RWPE2 (cell line): ENCODE measurements at regions not wholly inside any gene's neighbourhood (a gene's known extent, or its start where the extent isn't known, plus 50 kb on each side); places are given as distances from the start of the nearest gene placed in this dataset.
A peak's percentile ranks its signal among the peaks of the same experiment; 100 is the strongest.

Experiments used
- ATAC-seq: fragments of 200-7000 bp; cut with Tn5 transposase; 3 replicates; pipeline ENCODE4 v1.9.1; 2021; ENCODE audit warnings: low read depth
- DNase-seq: peaks from one replicate; pipeline ENCODE4 v3.0.0-alpha.2; 2020; ENCODE audit warnings: low spot score
- H3K27ac ChIP-seq: fragments of 450-650 bp; 2 replicates; pipeline ENCODE4 v1.5.1; 2017; ENCODE audit warnings: mild to moderate bottlenecking; ENCODE audit not compliant: poor library complexity, severe bottlenecking
- H3K27me3 ChIP-seq: fragments of 250-450 bp; sonication (Bioruptor Pico); 2 replicates; pipeline ENCODE4 v1.5.1; 2021; ENCODE audit warnings: mild to moderate bottlenecking, moderate library complexity; ENCODE audit not compliant: insufficient read depth, poor library complexity, severe bottlenecking
- H3K36me3 ChIP-seq: fragments of 250-450 bp; sonication (Bioruptor Pico); 2 replicates; pipeline ENCODE4 v1.5.1; 2020; ENCODE audit warnings: low read depth, mild to moderate bottlenecking, moderate library complexity
- H3K4me1 ChIP-seq: fragments of 250-450 bp; sonication (Bioruptor Pico); 2 replicates; pipeline ENCODE4 v1.5.1; 2021; ENCODE audit warnings: mild to moderate bottlenecking, moderate library complexity; ENCODE audit not compliant: insufficient read depth, poor library complexity, severe bottlenecking
- H3K4me3 ChIP-seq: fragments of 250-450 bp; sonication (Bioruptor Pico); 2 replicates; pipeline ENCODE4 v1.5.1; 2021; ENCODE audit warnings: mild to moderate bottlenecking, moderate library complexity; ENCODE audit not compliant: severe bottlenecking
- H3K9me3 ChIP-seq: fragments of 250-450 bp; sonication (Bioruptor Pico); 2 replicates; pipeline ENCODE4 v1.5.1; 2021; ENCODE audit warnings: mild to moderate bottlenecking, moderate library complexity; ENCODE audit not compliant: severe bottlenecking
- TF ChIP-seq, protein P1 (sequence below): fragments of 450-650 bp; IDR thresholded peaks from one replicate; pipeline ENCODE4 v1.5.1; 2017; ENCODE audit warnings: mild to moderate bottlenecking, moderate library complexity; ENCODE audit not compliant: poor library complexity, severe bottlenecking

- H3K4me1 ChIP-seq, result no peaks in the 10 kb centered on the region
- no peaks in the 10 kb centered on the region for H3K9me3 ChIP-seq
- H3K27ac ChIP-seq, result no peak overlapping the region
- no peaks in the 10 kb centered on the region for H3K27me3 ChIP-seq
- TF ChIP-seq, protein P1, sequence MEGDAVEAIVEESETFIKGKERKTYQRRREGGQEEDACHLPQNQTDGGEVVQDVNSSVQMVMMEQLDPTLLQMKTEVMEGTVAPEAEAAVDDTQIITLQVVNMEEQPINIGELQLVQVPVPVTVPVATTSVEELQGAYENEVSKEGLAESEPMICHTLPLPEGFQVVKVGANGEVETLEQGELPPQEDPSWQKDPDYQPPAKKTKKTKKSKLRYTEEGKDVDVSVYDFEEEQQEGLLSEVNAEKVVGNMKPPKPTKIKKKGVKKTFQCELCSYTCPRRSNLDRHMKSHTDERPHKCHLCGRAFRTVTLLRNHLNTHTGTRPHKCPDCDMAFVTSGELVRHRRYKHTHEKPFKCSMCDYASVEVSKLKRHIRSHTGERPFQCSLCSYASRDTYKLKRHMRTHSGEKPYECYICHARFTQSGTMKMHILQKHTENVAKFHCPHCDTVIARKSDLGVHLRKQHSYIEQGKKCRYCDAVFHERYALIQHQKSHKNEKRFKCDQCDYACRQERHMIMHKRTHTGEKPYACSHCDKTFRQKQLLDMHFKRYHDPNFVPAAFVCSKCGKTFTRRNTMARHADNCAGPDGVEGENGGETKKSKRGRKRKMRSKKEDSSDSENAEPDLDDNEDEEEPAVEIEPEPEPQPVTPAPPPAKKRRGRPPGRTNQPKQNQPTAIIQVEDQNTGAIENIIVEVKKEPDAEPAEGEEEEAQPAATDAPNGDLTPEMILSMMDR, result no peak
- no peaks in the 10 kb centered on the region for H3K36me3 ChIP-seq
- DNase-seq (peak; percentile 51), ATAC-seq (peak; percentile 78)
- no peak overlapping the region for H3K4me3 ChIP-seq
Measured at GRCh38 chrX:149372866-149373265, 132.2 kb downstream of the IDS start.

GRCh38 chrX:149371986-149372385, 133.1 kb downstream of the IDS start:
- DNase-seq (no peak), ATAC-seq (no peak)
- Histone ChIP-seq H3K9me3 (no peaks in the 10 kb centered on the region), H3K27me3 (no peaks in the 10 kb centered on the region), H3K27ac (no peak overlapping the region), H3K4me3 (no peak overlapping the region), H3K4me1 (no peaks in the 10 kb centered on the region), H3K36me3 (no peaks in the 10 kb centered on the region)
- TF ChIP-seq, protein P1, result no peak

- no peak overlapping the region for H3K27ac ChIP-seq
- H3K36me3 ChIP-seq, result no peaks in the 10 kb centered on the region
- TF ChIP-seq, protein P1, result no peak
- H3K27me3 ChIP-seq, result no peaks in the 10 kb centered on the region
- ATAC-seq (no peak), DNase-seq (no peak)
- no peaks in the 10 kb centered on the region for H3K9me3 ChIP-seq
- H3K4me1 ChIP-seq, result no peaks in the 10 kb centered on the region
- no peak overlapping the region for H3K4me3 ChIP-seq
Measured at GRCh38 chrX:149370097-149370496, 135.0 kb downstream of the IDS start.

DNA sequence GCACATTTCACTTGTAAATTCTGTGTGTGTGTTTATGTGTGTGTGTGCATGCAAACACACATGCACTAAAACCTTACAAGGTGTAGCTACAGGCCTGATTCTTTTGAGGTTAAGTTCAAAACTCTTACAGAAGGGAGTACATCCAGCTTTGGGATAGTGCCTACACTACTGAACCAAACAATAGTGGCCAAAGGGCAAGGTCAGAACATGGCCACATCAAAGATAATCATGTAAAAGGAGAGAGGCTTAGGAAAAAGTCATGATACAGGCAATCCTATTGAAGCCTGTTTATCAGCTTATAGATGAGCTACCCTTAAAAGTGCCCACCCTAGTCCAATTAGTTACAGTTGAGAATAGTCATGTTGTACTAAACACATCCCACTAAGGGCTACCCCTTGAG, 139.6 kb downstream of the IDS start:
- no peak overlapping the region for H3K27ac ChIP-seq
- ATAC-seq (no peak), DNase-seq (no peak)
- H3K4me3 ChIP-seq, result no peak overlapping the region
- no peaks in the 10 kb centered on the region for H3K27me3 ChIP-seq
- no peaks in the 10 kb centered on the region for H3K36me3 ChIP-seq
- TF ChIP-seq, protein P1, result no peak
- no peaks in the 10 kb centered on the region for H3K9me3 ChIP-seq
- no peaks in the 10 kb centered on the region for H3K4me1 ChIP-seq

DNA sequence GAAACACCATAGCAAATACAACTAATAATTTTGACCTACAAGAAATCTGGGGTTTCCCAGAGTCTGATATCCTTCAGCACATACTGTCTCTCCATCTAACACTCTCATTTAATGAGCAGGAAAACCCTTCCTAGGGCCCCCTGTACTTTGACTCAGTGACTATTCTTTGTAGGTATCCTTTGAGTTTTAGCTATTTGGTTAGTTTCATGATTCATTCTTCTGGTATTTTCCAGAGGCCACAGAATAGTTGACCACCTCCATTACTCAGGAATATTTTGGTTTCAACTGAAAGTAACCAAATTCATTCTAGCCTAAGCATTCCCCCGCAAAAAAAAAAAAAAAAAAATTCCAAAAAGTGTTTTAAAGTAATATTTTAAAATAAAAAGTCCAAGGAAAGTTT, 140.0 kb downstream of the IDS start:
- TF ChIP-seq, protein P1, result no peak
- no peaks in the 10 kb centered on the region for H3K4me1 ChIP-seq
- no peak overlapping the region for H3K27ac ChIP-seq
- no peaks in the 10 kb centered on the region for H3K36me3 ChIP-seq
- H3K9me3 ChIP-seq, result no peaks in the 10 kb centered on the region
- H3K4me3 ChIP-seq, result no peak overlapping the region
- H3K27me3 ChIP-seq, result no peaks in the 10 kb centered on the region
- no peak for ATAC-seq
- DNase-seq, result no peak
